T-helper 17 cell (primary cell): ENCODE measurements at regions not wholly inside any gene's neighbourhood (a gene's known extent, or its start where the extent isn't known, plus 50 kb on each side); places are given as distances from the start of the nearest gene placed in this dataset.
"Not testable (repeated sequence)": the region's sequence is repeated elsewhere in the genome, so short reads cannot be mapped to it uniquely, and the experiment has no call there.

Experiments used
- ATAC-seq: fragments of 150-1000 bp; cut with Tn5 transposase; 2 replicates; pipeline ENCODE4 v1.10.0; 2021; ENCODE audit warnings: mild to moderate bottlenecking, moderate library complexity
- DNase-seq, 3 donors: peaks; one replicate each; pipeline versions ENCODE4 v3.0.0 to v3.0.0-alpha.2; 2020 to 2021
- H3K9me3 ChIP-seq: one replicate; pipeline ENCODE4 v1.7.0; 2013; ENCODE audit warnings: low read length, mild to moderate bottlenecking; ENCODE audit not compliant: control insufficient read depth, poor library complexity, severe bottlenecking
- H3K27ac Mint-ChIP-seq: one replicate; pipeline ENCODE4 v1.8.0; 2022; ENCODE audit warnings: mild to moderate bottlenecking, moderate library complexity, mixed read lengths
- H3K27me3 Mint-ChIP-seq: one replicate; pipeline ENCODE4 v1.8.0; 2022; ENCODE audit warnings: mixed read lengths
- H3K36me3 Mint-ChIP-seq: one replicate; pipeline ENCODE4 v1.8.0; 2022; ENCODE audit warnings: low read depth, mixed read lengths
- H3K4me1 Mint-ChIP-seq: one replicate; pipeline ENCODE4 v1.8.0; 2022; ENCODE audit warnings: mild to moderate bottlenecking, mixed read lengths
- H3K4me3 Mint-ChIP-seq: one replicate; pipeline ENCODE4 v1.8.0; 2022; ENCODE audit warnings: mild to moderate bottlenecking, moderate library complexity, mixed read lengths

GRCh38 chr11:127972816-127973215, 614.5 kb downstream of the ETS1 start:
- ATAC-seq (no peak), DNase-seq (no peak)
- H3K4me3 Mint-ChIP-seq = no peak overlapping the region
- H3K36me3 Mint-ChIP-seq = no peaks in the 10 kb centered on the region
- peaks cover 23% of the 10 kb centered on the region for H3K27me3 Mint-ChIP-seq
- H3K9me3 ChIP-seq = no peaks in the 10 kb centered on the region
- H3K4me1 Mint-ChIP-seq = no peaks in the 10 kb centered on the region
- no peak overlapping the region for H3K27ac Mint-ChIP-seq

DNA sequence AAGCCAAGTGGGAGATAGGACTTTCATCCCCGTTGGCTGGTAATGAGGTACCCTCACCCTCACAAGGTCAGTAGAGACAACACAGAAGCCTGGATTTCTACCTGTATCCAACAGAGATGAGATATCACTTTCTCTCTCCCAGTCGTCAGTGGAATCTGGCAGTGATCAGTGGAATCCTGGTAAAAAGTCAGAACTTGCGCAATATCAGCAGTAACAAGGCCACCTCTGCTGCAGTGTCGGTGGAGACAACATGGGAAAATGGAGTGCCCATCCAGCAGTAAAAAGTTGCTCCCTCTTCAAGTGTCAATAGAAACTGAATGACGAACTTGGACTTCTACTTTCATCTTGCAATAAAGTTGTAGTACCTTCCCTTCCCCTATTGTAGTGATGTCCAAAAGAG, 615.9 kb downstream of the ETS1 start:
- H3K9me3 ChIP-seq = no peaks in the 10 kb centered on the region
- no peaks in the 10 kb centered on the region for H3K4me1 Mint-ChIP-seq
- H3K4me3 Mint-ChIP-seq = no peak overlapping the region
- peaks cover 30% of the 10 kb centered on the region for H3K27me3 Mint-ChIP-seq
- H3K27ac Mint-ChIP-seq = no peak overlapping the region
- DNase-seq = no peak
- ATAC-seq = no peak
- H3K36me3 Mint-ChIP-seq = no peaks in the 10 kb centered on the region

DNA sequence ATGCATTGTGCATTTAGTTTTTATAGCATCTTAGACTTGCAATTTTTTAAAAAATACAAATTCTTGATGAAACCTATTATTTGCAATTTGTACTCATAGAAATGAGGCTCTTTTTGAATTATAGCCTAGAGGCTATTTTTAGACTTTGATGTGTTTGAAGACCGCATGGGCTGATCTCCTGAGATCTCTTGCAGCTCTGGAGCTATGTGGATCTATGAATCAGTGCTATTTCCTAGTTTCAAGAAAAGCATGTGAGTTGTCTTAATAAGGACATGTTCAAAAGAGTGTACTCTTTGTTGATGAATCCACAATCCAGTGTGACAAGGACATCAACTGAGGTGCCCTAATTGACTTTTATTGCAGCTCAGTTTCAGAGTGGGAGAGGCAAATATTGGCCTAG, 620.5 kb downstream of the ETS1 start:
- Mint-ChIP-seq H3K27me3 (peaks cover 59% of the 10 kb centered on the region), H3K27ac (no peak overlapping the region), H3K36me3 (no peaks in the 10 kb centered on the region), H3K4me1 (no peaks in the 10 kb centered on the region), H3K4me3 (no peak overlapping the region)
- DNase-seq = no peak
- no peak for ATAC-seq
- no peaks in the 10 kb centered on the region for H3K9me3 ChIP-seq

- Mint-ChIP-seq H3K27me3 (peaks cover 59% of the 10 kb centered on the region), H3K4me3 (no peak overlapping the region), H3K36me3 (no peaks in the 10 kb centered on the region), H3K27ac (no peak overlapping the region), H3K4me1 (no peaks in the 10 kb centered on the region)
- H3K9me3 ChIP-seq = no peaks in the 10 kb centered on the region
- DNase-seq = no peak
- no peak for ATAC-seq
These were observed 621.3 kb downstream of the ETS1 start for GRCh38 chr11:127965939-127966668.

GRCh38 chr11:127962416-127962815, 624.9 kb downstream of the ETS1 start:
- no peaks in the 10 kb centered on the region for H3K9me3 ChIP-seq
- Mint-ChIP-seq H3K27me3 (peaks cover 56% of the 10 kb centered on the region), H3K36me3 (no peaks in the 10 kb centered on the region), H3K27ac (no peak overlapping the region), H3K4me1 (no peaks in the 10 kb centered on the region), H3K4me3 (no peak overlapping the region)
- DNase-seq = no peak
- no peak for ATAC-seq

GRCh38 chr11:127950162-127950561, 637.2 kb downstream of the ETS1 start:
- DNase-seq = no peak
- no peaks in the 10 kb centered on the region for H3K36me3 Mint-ChIP-seq
- no peak overlapping the region for H3K27ac Mint-ChIP-seq
- peaks cover 38% of the 10 kb centered on the region for H3K27me3 Mint-ChIP-seq
- H3K4me3 Mint-ChIP-seq = no peak overlapping the region
- H3K4me1 Mint-ChIP-seq = no peaks in the 10 kb centered on the region
- ATAC-seq = no peak
- no peaks in the 10 kb centered on the region for H3K9me3 ChIP-seq

- Mint-ChIP-seq H3K4me1 (no peaks in the 10 kb centered on the region), H3K27me3 (peaks cover 39% of the 10 kb centered on the region), H3K4me3 (no peak overlapping the region), H3K27ac (no peak overlapping the region), H3K36me3 (no peaks in the 10 kb centered on the region)
- no peaks in the 10 kb centered on the region for H3K9me3 ChIP-seq
- DNase-seq (no peak), ATAC-seq (no peak)
These were observed 643.6 kb downstream of the ETS1 start for GRCh38 chr11:127943763-127944162.

GRCh38 chr11:127943152-127943551, 644.2 kb downstream of the ETS1 start:
- no peaks in the 10 kb centered on the region for H3K4me1 Mint-ChIP-seq
- H3K27ac Mint-ChIP-seq = no peak overlapping the region
- DNase-seq = no peak
- H3K9me3 ChIP-seq = no peaks in the 10 kb centered on the region
- ATAC-seq = no peak
- H3K36me3 Mint-ChIP-seq = no peaks in the 10 kb centered on the region
- peaks cover 33% of the 10 kb centered on the region for H3K27me3 Mint-ChIP-seq
- no peak overlapping the region for H3K4me3 Mint-ChIP-seq

DNA sequence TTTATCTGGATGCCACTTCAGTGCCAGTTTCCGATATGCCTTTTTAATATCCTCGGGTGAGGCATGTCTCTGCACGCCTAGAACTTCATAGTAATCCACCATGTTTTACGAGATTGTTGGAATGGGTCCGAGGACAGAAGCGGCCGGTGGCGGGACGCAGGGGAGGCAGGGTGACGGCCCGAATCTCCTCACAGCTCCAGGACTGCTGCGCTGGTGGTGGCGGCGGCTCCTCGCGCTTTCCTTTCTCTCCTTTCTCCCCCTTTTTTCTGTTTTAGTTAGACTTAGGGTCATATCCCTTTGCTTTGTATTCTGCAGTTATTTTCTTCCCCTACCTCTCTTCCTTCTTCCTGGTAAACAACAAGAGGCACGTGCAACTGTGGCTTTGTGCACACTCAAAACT, 645.8 kb downstream of the ETS1 start:
- H3K4me1 Mint-ChIP-seq, H3K9me3 ChIP-seq, DNase-seq, H3K4me3 Mint-ChIP-seq, H3K36me3 Mint-ChIP-seq, H3K27ac Mint-ChIP-seq: not testable (repeated sequence)
- H3K27me3 Mint-ChIP-seq = peaks cover 34% of the 10 kb centered on the region
- ATAC-seq = peak; percentile 58

DNA sequence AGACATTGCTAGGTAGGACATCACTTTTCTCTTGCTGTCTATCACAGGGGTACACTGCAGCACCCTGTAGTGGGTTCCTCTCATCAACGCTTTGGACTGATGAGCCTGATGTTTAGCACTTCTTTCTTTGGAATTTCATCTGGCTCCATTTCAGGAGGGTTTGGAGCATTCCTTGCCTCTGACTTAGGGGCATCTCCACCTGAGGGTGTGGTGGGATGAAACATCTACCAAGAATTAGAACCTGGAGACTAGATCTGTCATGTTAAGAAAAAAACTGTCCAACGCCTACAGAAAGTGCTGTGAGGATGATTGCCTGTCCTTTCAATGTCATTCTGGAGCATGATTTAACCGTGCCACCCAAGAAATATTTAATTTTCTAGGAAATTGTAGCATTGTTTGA, 648.4 kb downstream of the ETS1 start:
- no peak overlapping the region for H3K27ac Mint-ChIP-seq
- no peaks in the 10 kb centered on the region for H3K4me1 Mint-ChIP-seq
- DNase-seq (no peak), ATAC-seq (no peak)
- no peaks in the 10 kb centered on the region for H3K9me3 ChIP-seq
- peaks cover 33% of the 10 kb centered on the region for H3K27me3 Mint-ChIP-seq
- no peak overlapping the region for H3K4me3 Mint-ChIP-seq
- H3K36me3 Mint-ChIP-seq = no peaks in the 10 kb centered on the region

GRCh38 chr11:127935081-127935480, 652.3 kb downstream of the ETS1 start:
- H3K36me3 Mint-ChIP-seq = no peaks in the 10 kb centered on the region
- peaks cover 16% of the 10 kb centered on the region for H3K27me3 Mint-ChIP-seq
- H3K4me3 Mint-ChIP-seq = no peak overlapping the region
- H3K4me1 Mint-ChIP-seq = no peaks in the 10 kb centered on the region
- H3K9me3 ChIP-seq = no peaks in the 10 kb centered on the region
- H3K27ac Mint-ChIP-seq = no peak overlapping the region
- no peak for ATAC-seq
- DNase-seq = no peak

DNA sequence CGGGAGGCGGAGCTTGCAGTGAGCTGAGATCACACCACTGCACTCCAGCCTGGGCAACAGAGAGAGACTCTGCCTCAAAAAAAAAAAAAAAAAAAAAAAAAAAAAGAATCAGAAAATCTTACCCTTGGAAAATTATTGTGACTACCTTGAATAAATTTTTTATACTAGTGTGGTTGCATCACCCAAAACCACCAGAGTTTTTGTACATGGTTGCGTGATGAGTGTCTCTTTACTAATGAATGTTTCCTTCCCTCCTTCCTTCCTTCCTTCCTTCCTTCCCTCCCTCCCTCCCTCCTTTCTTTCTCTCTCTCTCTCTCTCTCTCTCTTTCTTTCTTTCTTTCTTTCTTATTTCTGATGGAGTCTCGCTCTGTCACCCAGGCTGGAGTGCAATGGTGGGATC, 653.4 kb downstream of the ETS1 start:
- not testable (repeated sequence) for H3K4me3 Mint-ChIP-seq, ATAC-seq, DNase-seq, H3K36me3 Mint-ChIP-seq, H3K9me3 ChIP-seq, H3K4me1 Mint-ChIP-seq, H3K27ac Mint-ChIP-seq
- H3K27me3 Mint-ChIP-seq = peaks cover 17% of the 10 kb centered on the region

- Mint-ChIP-seq H3K4me3 (no peak overlapping the region), H3K27me3 (peaks cover 23% of the 10 kb centered on the region), H3K27ac (no peak overlapping the region), H3K4me1 (no peaks in the 10 kb centered on the region), H3K36me3 (no peaks in the 10 kb centered on the region)
- DNase-seq (no peak), ATAC-seq (no peak)
- no peaks in the 10 kb centered on the region for H3K9me3 ChIP-seq
These were observed 655.6 kb downstream of the ETS1 start for GRCh38 chr11:127931803-127932202.

- H3K4me1 Mint-ChIP-seq = no peaks in the 10 kb centered on the region
- DNase-seq = no peak
- no peak overlapping the region for H3K4me3 Mint-ChIP-seq
- H3K36me3 Mint-ChIP-seq = no peaks in the 10 kb centered on the region
- no peak overlapping the region for H3K27ac Mint-ChIP-seq
- ATAC-seq = no peak
- H3K27me3 Mint-ChIP-seq = peaks cover 26% of the 10 kb centered on the region
- H3K9me3 ChIP-seq = no peaks in the 10 kb centered on the region
These were observed 660.6 kb downstream of the ETS1 start for GRCh38 chr11:127926721-127927120.
